ENCODE measurements at regions not wholly inside any gene's neighbourhood (a gene's known extent, or its start where the extent isn't known, plus 50 kb on each side); places are given as distances from the start of the nearest gene placed in this dataset.
"Not testable (repeated sequence)": the region's sequence is repeated elsewhere in the genome, so short reads cannot be mapped to it uniquely, and the experiment has no call there.

- H4K8ac ChIP-seq (ENCODE audit: extremely low read depth, insufficient read depth, low read length); H3K27ac ChIP-seq (ENCODE audit: low read depth, low read length); H3K79me2 ChIP-seq (ENCODE audit: control insufficient read depth in 1 of 2, insufficient read depth in 2 of 2, low read length in 2 of 2); H2BK20ac ChIP-seq (ENCODE audit: low read length); H2BK15ac ChIP-seq (ENCODE audit: low read length); H3K4me3 ChIP-seq (ENCODE audit: extremely low read depth in 1 of 4, insufficient read depth in 2 of 4, low read depth in 3 of 4, low read length in 4 of 4); H3K56ac ChIP-seq (replicated peaks; ENCODE audit: insufficient read length, low read depth, low read length); H3K27me3 ChIP-seq (replicated peaks in 1 of 4; ENCODE audit: control insufficient read depth in 3 of 4, extremely low read depth in 1 of 4, insufficient read depth in 3 of 4, low read length in 3 of 4); H3K9me3 ChIP-seq (ENCODE audit: insufficient read depth in 2 of 2, low read depth in 1 of 2, low read length in 1 of 2); H2AK5ac ChIP-seq (ENCODE audit: low read depth, low read length); H3K9ac ChIP-seq (replicated peaks in 1 of 4; ENCODE audit: extremely low read depth in 1 of 4, low read depth in 3 of 4, low read length in 3 of 4); H3K18ac ChIP-seq (ENCODE audit: extremely low read depth, low read length); H3K4me1 ChIP-seq (replicated peaks in 1 of 4; ENCODE audit: control insufficient read depth in 3 of 4, insufficient read depth in 4 of 4, low read length in 3 of 4); FAIRE-seq; H3K23me2 ChIP-seq (ENCODE audit: low read depth, low read length); H2BK120ac ChIP-seq (replicated peaks; ENCODE audit: low read depth, low read length); H3K4me2 ChIP-seq (ENCODE audit: insufficient read depth in 1 of 2, low read depth in 2 of 2, low read length in 2 of 2); H4K5ac ChIP-seq (ENCODE audit: insufficient read length, low read depth, low read length); H4K20me1 ChIP-seq (replicated peaks in 1 of 2; ENCODE audit: control insufficient read depth in 1 of 2, insufficient read depth in 2 of 2, low read length in 2 of 2); H3K4ac ChIP-seq (replicated peaks; ENCODE audit: insufficient read length, low read depth, low read length); H4K91ac ChIP-seq (replicated peaks; ENCODE audit: insufficient read length, low read length); H3K23ac ChIP-seq (ENCODE audit: insufficient read length); H3K36me3 ChIP-seq (ENCODE audit: control insufficient read depth in 2 of 4, insufficient read depth in 4 of 4, low read length in 3 of 4); H2BK12ac ChIP-seq (ENCODE audit: low read depth, low read length); CTCF ChIA-PET (ENCODE audit: partially characterized antibody); H3K14ac ChIP-seq (ENCODE audit: insufficient read length); POLR2A ChIA-PET (ENCODE audit: partially characterized antibody); DNase-seq (ENCODE audit: low read depth in 1 of 2, low spot score in 2 of 2); H2BK5ac ChIP-seq (ENCODE audit: low read depth, low read length); H2AFZ ChIP-seq (ENCODE audit: low read length); H3K79me1 ChIP-seq (ENCODE audit: low read depth, low read length): not testable (repeated sequence)
- WGBS, 2 experiments (ENCODE audit: extremely low coverage in 1 of 2, insufficient coverage in 1 of 2, insufficient read length in 1 of 2, insufficient replicate concordance in 2 of 2, low coverage in 1 of 2, low lambda C conversion rate in 2 of 2, missing lambda C conversion rate in 1 of 2) = 92% methylated on average over 3 of the region's 3 CpGs; no CpG with 5 or more reads in 1 of the 2 experiments
Observed at GRCh38 chr3:73154261-73154660, 92.8 kb downstream of the EBLN2 start.

GRCh38 chr3:73155441-73155840, 94.0 kb downstream of the EBLN2 start:
- CTCF ChIA-PET (ENCODE audit: partially characterized antibody) = interaction anchor here (1.0 kb wide), 1 partner anchor 12 kb away, joined by 3 read pairs; no protein-coding TSS in a partner anchor
- H3K18ac ChIP-seq (ENCODE audit: extremely low read depth, low read length); H3K9me3 ChIP-seq (ENCODE audit: insufficient read depth in 2 of 2, low read depth in 1 of 2, low read length in 1 of 2); DNase-seq (ENCODE audit: low read depth in 1 of 2, low spot score in 2 of 2); H4K20me1 ChIP-seq (replicated peaks in 1 of 2; ENCODE audit: control insufficient read depth in 1 of 2, insufficient read depth in 2 of 2, low read length in 2 of 2); H4K91ac ChIP-seq (replicated peaks; ENCODE audit: insufficient read length, low read length); H4K8ac ChIP-seq (ENCODE audit: extremely low read depth, insufficient read depth, low read length); H3K36me3 ChIP-seq (ENCODE audit: control insufficient read depth in 2 of 4, insufficient read depth in 4 of 4, low read length in 3 of 4); H2AK5ac ChIP-seq (ENCODE audit: low read depth, low read length); H2BK120ac ChIP-seq (replicated peaks; ENCODE audit: low read depth, low read length); POLR2A ChIA-PET (ENCODE audit: partially characterized antibody); H3K79me1 ChIP-seq (ENCODE audit: low read depth, low read length); H3K27ac ChIP-seq (ENCODE audit: low read depth, low read length); FAIRE-seq; H4K5ac ChIP-seq (ENCODE audit: insufficient read length, low read depth, low read length); H3K27me3 ChIP-seq (replicated peaks in 1 of 4; ENCODE audit: control insufficient read depth in 3 of 4, extremely low read depth in 1 of 4, insufficient read depth in 3 of 4, low read length in 3 of 4); H3K23me2 ChIP-seq (ENCODE audit: low read depth, low read length); H2BK5ac ChIP-seq (ENCODE audit: low read depth, low read length); H3K14ac ChIP-seq (ENCODE audit: insufficient read length); H3K4ac ChIP-seq (replicated peaks; ENCODE audit: insufficient read length, low read depth, low read length); H3K4me1 ChIP-seq (replicated peaks in 1 of 4; ENCODE audit: control insufficient read depth in 3 of 4, insufficient read depth in 4 of 4, low read length in 3 of 4); H3K23ac ChIP-seq (ENCODE audit: insufficient read length); H2BK20ac ChIP-seq (ENCODE audit: low read length); H3K4me3 ChIP-seq (ENCODE audit: extremely low read depth in 1 of 4, insufficient read depth in 2 of 4, low read depth in 3 of 4, low read length in 4 of 4); H3K9ac ChIP-seq (replicated peaks in 1 of 4; ENCODE audit: extremely low read depth in 1 of 4, low read depth in 3 of 4, low read length in 3 of 4); H2BK15ac ChIP-seq (ENCODE audit: low read length); H3K56ac ChIP-seq (replicated peaks; ENCODE audit: insufficient read length, low read depth, low read length); H3K79me2 ChIP-seq (ENCODE audit: control insufficient read depth in 1 of 2, insufficient read depth in 2 of 2, low read length in 2 of 2); H2BK12ac ChIP-seq (ENCODE audit: low read depth, low read length); H3K4me2 ChIP-seq (ENCODE audit: insufficient read depth in 1 of 2, low read depth in 2 of 2, low read length in 2 of 2); H2AFZ ChIP-seq (ENCODE audit: low read length): not testable (repeated sequence)
- 94% methylated on average over 3 of the region's 3 CpGs; no CpG with 5 or more reads in 1 of the 2 experiments for WGBS, 2 experiments (ENCODE audit: extremely low coverage in 1 of 2, insufficient coverage in 1 of 2, insufficient read length in 1 of 2, insufficient replicate concordance in 2 of 2, low coverage in 1 of 2, low lambda C conversion rate in 2 of 2, missing lambda C conversion rate in 1 of 2)
